HG03439 (cell line): ENCODE measurements at regions not wholly inside any gene's neighbourhood (a gene's known extent, or its start where the extent isn't known, plus 50 kb on each side); places are given as distances from the start of the nearest gene placed in this dataset.
A peak's percentile ranks its signal among the peaks of the same experiment; 100 is the strongest.
"Not testable (repeated sequence)": the region's sequence is repeated elsewhere in the genome, so short reads cannot be mapped to it uniquely, and the experiment has no call there.

Experiments
- ATAC-seq: cut with Tn5 transposase; IDR thresholded peaks from one replicate; pipeline ENCODE4 v1.9.1; 2021; ENCODE audit warnings: mild to moderate bottlenecking, moderate library complexity; ENCODE audit not compliant: unreplicated experiment

GRCh38 chr5:21484498-21484889 lies 1368.7 kb downstream of the CDH12 start:
- ATAC-seq, result not testable (repeated sequence)

- not testable (repeated sequence) for ATAC-seq
These were observed 1369.2 kb downstream of the CDH12 start for GRCh38 chr5:21483790-21484497.

GRCh38 chr5:21482983-21483650 lies 1370.0 kb downstream of the CDH12 start:
- ATAC-seq, result not testable (repeated sequence)

- not testable (repeated sequence) for ATAC-seq
These were observed 1370.6 kb downstream of the CDH12 start for GRCh38 chr5:21482522-21482921.

GRCh38 chr5:21481320-21482270 lies 1371.5 kb downstream of the CDH12 start:
- ATAC-seq, result not testable (repeated sequence)

- not testable (repeated sequence) for ATAC-seq
These were observed 1373.1 kb downstream of the CDH12 start for GRCh38 chr5:21480054-21480453.

- ATAC-seq, result not testable (repeated sequence)
These were observed 1379.2 kb downstream of the CDH12 start for GRCh38 chr5:21473981-21474380.

GRCh38 chr5:21473436-21473835 lies 1379.7 kb downstream of the CDH12 start:
- not testable (repeated sequence) for ATAC-seq

GRCh38 chr5:21471691-21472090 lies 1381.5 kb downstream of the CDH12 start:
- ATAC-seq, result not testable (repeated sequence)

- not testable (repeated sequence) for ATAC-seq
These were observed 1383.5 kb downstream of the CDH12 start for GRCh38 chr5:21469523-21470101.

- ATAC-seq, result not testable (repeated sequence)
These were observed 1385.6 kb downstream of the CDH12 start for GRCh38 chr5:21467544-21467943.

- ATAC-seq, result not testable (repeated sequence)
These were observed 1393.4 kb downstream of the CDH12 start for GRCh38 chr5:21459744-21460073.

GRCh38 chr5:21452449-21452848 lies 1400.7 kb downstream of the CDH12 start:
- ATAC-seq, result no peak

GRCh38 chr5:21432646-21433045 lies 1420.5 kb downstream of the CDH12 start:
- ATAC-seq, result no peak

- ATAC-seq, result no peak
These were observed 1428.2 kb downstream of the CDH12 start for GRCh38 chr5:21424907-21425306.

- ATAC-seq, result no peak
These were observed 1431.4 kb upstream of the CDH18 start for GRCh38 chr5:21419383-21419782.

- not testable (repeated sequence) for ATAC-seq
These were observed 1414.1 kb upstream of the CDH18 start for GRCh38 chr5:21402089-21402488.

- no peak for ATAC-seq
These were observed 1410.5 kb upstream of the CDH18 start for GRCh38 chr5:21398511-21398910.

- peak; percentile 83 for ATAC-seq
These were observed 1409.7 kb upstream of the CDH18 start for GRCh38 chr5:21397693-21398092.

- peak; percentile 69 for ATAC-seq
These were observed 1403.5 kb upstream of the CDH18 start for GRCh38 chr5:21391506-21391905.

GRCh38 chr5:21360754-21361153 lies 1372.8 kb upstream of the CDH18 start:
- ATAC-seq, result not testable (repeated sequence)
